Endothelial cell of umbilical vein (primary cell): ENCODE measurements at regions not wholly inside any gene's neighbourhood (a gene's known extent, or its start where the extent isn't known, plus 50 kb on each side); places are given as distances from the start of the nearest gene placed in this dataset.

Experiments used
- BruUV-seq: library from RNA; stranded (reverse); fragments of 400-500 nt; replicated peaks from 2 replicates; lab custom pipeline; 2021; lab: Mats Ljungman, UMichigan
- CTCF ChIA-PET: fragments of 300-600, 350-600 bp; sonication (Branson Sonifier 250); formaldehyde crosslinking; loops from one replicate; lab custom pipeline; 2021; ENCODE audit warnings: antibody characterized with exemption, inconsistent platforms; lab: Charles Lee
- POLR2A ChIA-PET: fragments of 300-600, 350-600 bp; sonication (Branson Sonifier 250); formaldehyde crosslinking; loops from one replicate; lab custom pipeline; 2021; ENCODE audit warnings: antibody characterized with exemption, inconsistent platforms; lab: Charles Lee
- DNase-seq: peaks from one replicate; pipeline ENCODE4 v3.0.0-alpha.2; 2011; ENCODE audit warnings: low read depth, low spot score
- FAIRE-seq: peaks from 2 replicates; lab custom pipeline; 2011; peaks lifted over from hg19 to GRCh38; lab: Jason Lieb, UNC
- H2AFZ ChIP-seq: 2 replicates; pipeline ENCODE4 v1.6.0; 2012; ENCODE audit warnings: low read depth, low read length, control low read depth, inconsistent platforms
- H3K27ac ChIP-seq: 2 replicates; pipeline ENCODE4 v1.5.1; 2011; ENCODE audit warnings: low read depth, mild to moderate bottlenecking, control low read depth, low read length, moderate library complexity; ENCODE audit not compliant: insufficient read depth
- H3K27me3 ChIP-seq, 2 experiments: 2 replicates each; pipeline versions ENCODE4 v1.6.0 to v1.6.1; 2011; ENCODE audit warnings: low read length in 2 of 2, mixed read lengths in 1 of 2; ENCODE audit not compliant: control insufficient read depth in 2 of 2, insufficient read depth in 2 of 2
- H3K36me3 ChIP-seq, 2 experiments: 2 replicates in 1 of 2; 3 replicates in 1 of 2; pipeline ENCODE4 v1.5.1; 2011; ENCODE audit warnings: low read length in 2 of 2, mild to moderate bottlenecking in 1 of 2, moderate library complexity in 1 of 2; ENCODE audit not compliant: control insufficient read depth in 2 of 2, insufficient read depth in 2 of 2; ENCODE audit errors: extremely low read depth in 1 of 2
- H3K4me1 ChIP-seq: 3 replicates; pipeline ENCODE4 v1.5.1; 2011; ENCODE audit warnings: mild to moderate bottlenecking, low read length; ENCODE audit not compliant: control insufficient read depth, insufficient read depth; ENCODE audit errors: extremely low read depth
- H3K4me2 ChIP-seq: 2 replicates; pipeline ENCODE4 v1.6.1; 2011; ENCODE audit warnings: low read length, control low read depth, mixed read lengths; ENCODE audit not compliant: insufficient read depth
- H3K4me3 ChIP-seq, 3 experiments: fragments of 200-600 bp in 1 of 3; sonication (generic), shearing (Covaris generic) in 1 of 3; replicated peaks in 1 of 3; 2 replicates each; pipeline ENCODE4 v1.5.1; 2011 to 2016; ENCODE audit warnings: control low read depth in 3 of 3, low read length in 3 of 3, mild to moderate bottlenecking in 2 of 3, inconsistent platforms in 1 of 3, low read depth in 1 of 3, moderate library complexity in 1 of 3; ENCODE audit not compliant: insufficient read depth in 1 of 3
- H3K79me2 ChIP-seq: 2 replicates; pipeline ENCODE4 v1.6.0; 2012; ENCODE audit warnings: low read length, inconsistent platforms; ENCODE audit not compliant: control insufficient read depth, insufficient read depth
- H3K9ac ChIP-seq: replicated peaks from 2 replicates; pipeline ENCODE3; 2011; ENCODE audit warnings: low read length, control low read depth; ENCODE audit not compliant: insufficient read depth; ENCODE audit errors: extremely low read depth
- H3K9me1 ChIP-seq: replicated peaks from 3 replicates; pipeline ENCODE4 v1.6.0; 2011; ENCODE audit warnings: mild to moderate bottlenecking, low read length; ENCODE audit not compliant: control insufficient read depth, insufficient read depth; ENCODE audit errors: extremely low read depth
- H3K9me3 ChIP-seq: replicated peaks from 2 replicates; pipeline ENCODE4 v1.5.1; 2012; ENCODE audit warnings: low read length, inconsistent platforms; ENCODE audit not compliant: control insufficient read depth, insufficient read depth
- H4K20me1 ChIP-seq: replicated peaks from 2 replicates; pipeline ENCODE3; 2011; ENCODE audit warnings: mild to moderate bottlenecking, low read length; ENCODE audit not compliant: control insufficient read depth, insufficient read depth; ENCODE audit errors: extremely low read depth
- EZH2 ChIP-seq: IDR thresholded peaks from 2 replicates; pipeline ENCODE4 v1.6.1; 2012; ENCODE audit warnings: borderline replicate concordance, low read depth, mild to moderate bottlenecking, moderate library complexity, low read length, inconsistent platforms; ENCODE audit not compliant: severe bottlenecking
- POLR2AphosphoS5 ChIP-seq: IDR thresholded peaks from 2 replicates; pipeline ENCODE4 v1.6.1; 2012; ENCODE audit warnings: low read depth, mild to moderate bottlenecking, control low read depth, low read length, moderate library complexity; ENCODE audit not compliant: insufficient read depth
- dilution Hi-C: fragments of 300-500 bp; cut with MboI; formaldehyde crosslinking; loops from one replicate; pipeline ENCODE4 v1.15.0; 2019; ENCODE audit warnings: low sequenced_read_pairs; ENCODE audit not compliant: extremely low pct_ligation_motif_present
- intact Hi-C: fragments of 100-400 bp; cut with micrococcal nuclease; formaldehyde crosslinking; loops from one replicate; pipeline ENCODE4 v1.10.0; 2022

- Histone ChIP-seq H3K4me3 (no peak overlapping the region), H3K9me1 (no peaks in the 10 kb centered on the region), H3K27me3 (no peaks in the 10 kb centered on the region), H3K9me3 (no peaks in the 10 kb centered on the region), H3K79me2 (no peaks in the 10 kb centered on the region), H3K4me1 (peaks cover 12% of the 10 kb centered on the region), H2AFZ (peak overlapping the region; percentile 83), H3K36me3 (no peaks in the 10 kb centered on the region), H3K9ac (peak overlapping the region; percentile 70), H4K20me1 (no peaks in the 10 kb centered on the region), H3K27ac (peak overlapping the region; percentile 78), H3K4me2 (peak overlapping the region; percentile 30)
- TF ChIP-seq POLR2AphosphoS5, result no peak
- POLR2A ChIA-PET, result interaction anchor here (1.6 kb wide), 1 partner anchor 12 kb away, joined by 4 read pairs; no protein-coding TSS in a partner anchor
- dilution Hi-C loops (no loop called here), intact Hi-C loops (loop anchor here (1.0 to 5.0 kb wide), 3 partner anchors 71 to 251 kb away; partner anchors contain the start of gene FGF18)
- CTCF ChIA-PET, result interaction anchor here (0.7 to 3.4 kb wide), 17 partner anchors 8 to 240 kb away, joined by 3 to 24 read pairs (median 4); no protein-coding TSS in a partner anchor
- no peak for FAIRE-seq
- no peak for DNase-seq
- BruUV-seq, result TSS peak; percentile 81
Observed at GRCh38 chr5:171668097-171668412, 117.6 kb upstream of the SMIM23 start.

- no peak for TF ChIP-seq EZH2
- Histone ChIP-seq H3K9me1 (no peaks in the 10 kb centered on the region), H3K79me2 (no peaks in the 10 kb centered on the region), H3K27ac (no peak overlapping the region), H2AFZ (no peak overlapping the region), H3K9me3 (no peaks in the 10 kb centered on the region), H3K4me2 (no peak overlapping the region), H4K20me1 (no peaks in the 10 kb centered on the region), H3K36me3 (no peaks in the 10 kb centered on the region), H3K27me3 (no peaks in the 10 kb centered on the region), H3K4me1 (peaks cover 12% of the 10 kb centered on the region), H3K4me3 (no peak overlapping the region), H3K9ac (no peak overlapping the region)
- DNase-seq (no peak), FAIRE-seq (no peak)
- no TSS peak for BruUV-seq
- POLR2A ChIA-PET, result no interaction called here
- intact Hi-C loops (loop anchor here (5.0 kb wide), 2 partner anchors 72 to 252 kb away; partner anchors contain the start of gene FGF18), dilution Hi-C loops (no loop called here)
- CTCF ChIA-PET, result interaction anchor here (1.7 to 3.4 kb wide), 2 partner anchors 11 to 22 kb away, joined by 9 to 24 read pairs; no protein-coding TSS in a partner anchor
Observed at GRCh38 chr5:171669571-171669970, 116.0 kb upstream of the SMIM23 start.
